SU-DHL-6 (cell line): ENCODE measurements at regions not wholly inside any gene's neighbourhood (a gene's known extent, or its start where the extent isn't known, plus 50 kb on each side); places are given as distances from the start of the nearest gene placed in this dataset.

Experiments
- H2AFZ ChIP-seq: fragments of 200-600 bp; sonication (generic); 2 replicates; pipeline ENCODE4 v1.6.1; 2014; ENCODE audit warnings: low read depth, mild to moderate bottlenecking, moderate library complexity, mixed read lengths, antibody characterized with exemption, low read length; ENCODE audit not compliant: severe bottlenecking
- H3F3A ChIP-seq: fragments of 200-600 bp; shearing (Covaris generic); 2 replicates; pipeline ENCODE4 v1.6.0; 2016; ENCODE audit warnings: antibody characterized with exemption, mild to moderate bottlenecking; ENCODE audit not compliant: insufficient read depth
- H3K27ac ChIP-seq: fragments of 200-600 bp; sonication (generic); 2 replicates; pipeline ENCODE4 v1.5.1; 2016; ENCODE audit warnings: low read depth, mild to moderate bottlenecking, low read length, moderate library complexity, mixed read lengths
- H3K27me3 ChIP-seq: fragments of 200-600 bp; sonication (generic), shearing (Covaris generic); 2 replicates; pipeline ENCODE4 v1.6.0; 2014; ENCODE audit warnings: mild to moderate bottlenecking, low read length
- H3K36me3 ChIP-seq: fragments of 200-600 bp; sonication (generic); 2 replicates; pipeline ENCODE4 v1.6.1; 2014; ENCODE audit warnings: mild to moderate bottlenecking, low read length, mixed read lengths
- H3K4me2 ChIP-seq: fragments of 300-600, 200-600 bp; shearing (Covaris generic), sonication (generic); 2 replicates; pipeline ENCODE4 v1.6.0; 2014; ENCODE audit warnings: low read length, low read depth, mild to moderate bottlenecking; ENCODE audit not compliant: poor library complexity, severe bottlenecking
- H3K4me3 ChIP-seq: fragments of 200-600 bp; sonication (generic); 2 replicates; pipeline ENCODE4 v1.5.1; 2014; ENCODE audit warnings: antibody characterized with exemption, low read length, mild to moderate bottlenecking, mixed read lengths; ENCODE audit not compliant: insufficient read depth, poor library complexity, severe bottlenecking
- H3K79me2 ChIP-seq: fragments of 200-600 bp; sonication (generic); 2 replicates; pipeline ENCODE4 v1.6.1; 2014; ENCODE audit warnings: mild to moderate bottlenecking, low read length, moderate library complexity; ENCODE audit not compliant: insufficient read depth
- H3K9ac ChIP-seq: fragments of 200-600 bp; sonication (generic); 2 replicates; pipeline ENCODE4 v1.7.0; 2014; ENCODE audit warnings: mild to moderate bottlenecking, low read length
- H3K9me2 ChIP-seq: fragments of 200-600 bp; sonication (generic); replicated peaks from 2 replicates; pipeline ENCODE4 v1.6.1; 2014; ENCODE audit warnings: low read length; ENCODE audit not compliant: insufficient read depth
- H3K9me3 ChIP-seq: fragments of 200-600 bp; sonication (generic); 2 replicates; pipeline ENCODE4 v1.6.1; 2014; ENCODE audit warnings: low read length, mixed read lengths; ENCODE audit not compliant: insufficient read depth
- H4K20me1 ChIP-seq: fragments of 200-600 bp; sonication (generic); 2 replicates; pipeline ENCODE4 v1.6.1; 2014; ENCODE audit warnings: low read depth, mild to moderate bottlenecking, antibody characterized with exemption, low read length, moderate library complexity, mixed read lengths
- CTCF ChIP-seq: fragments of 200-600 bp; sonication (generic); IDR thresholded peaks from one replicate; pipeline ENCODE4 v1.5.1; 2017; ENCODE audit warnings: antibody characterized with exemption, mild to moderate bottlenecking, low read length, moderate library complexity; ENCODE audit not compliant: insufficient read depth, poor library complexity, severe bottlenecking
- EZH2phosphoT487 ChIP-seq: fragments of 200-600 bp; sonication (generic), shearing (Covaris generic); conservative IDR thresholded peaks from 2 replicates; pipeline ENCODE4 v1.6.1; 2018; ENCODE audit warnings: mild to moderate bottlenecking, antibody characterized with exemption, low read length, moderate library complexity, mixed read lengths

- Histone ChIP-seq H3K27ac (no peak overlapping the region), H3K36me3 (0 out of 2 replicates have a peak, but pooled peaks cover 3% of the 10 kb centered on the region), H4K20me1 (no peaks in the 10 kb centered on the region), H3K27me3 (no peaks in the 10 kb centered on the region), H3K9me2 (no peaks in the 10 kb centered on the region), H3K9ac (no peak overlapping the region), H2AFZ (peak overlapping the region; percentile 5), H3F3A (no peaks in the 10 kb centered on the region), H3K4me3 (no peak overlapping the region), H3K9me3 (no peaks in the 10 kb centered on the region), H3K79me2 (no peaks in the 10 kb centered on the region), H3K4me2 (no peak overlapping the region)
- TF ChIP-seq CTCF: no peak
- TF ChIP-seq EZH2phosphoT487: no peak
Observed at GRCh38 chr6:66964216-66964615, 1257.2 kb upstream of the EYS start.

- Histone ChIP-seq H3K9me3 (no peaks in the 10 kb centered on the region), H3F3A (no peaks in the 10 kb centered on the region), H3K27me3 (no peaks in the 10 kb centered on the region), H4K20me1 (no peaks in the 10 kb centered on the region), H3K9me2 (no peaks in the 10 kb centered on the region), H3K36me3 (no peaks in the 10 kb centered on the region), H3K27ac (no peak overlapping the region), H2AFZ (peak overlapping the region; percentile 10), H3K4me3 (no peak overlapping the region), H3K9ac (no peak overlapping the region), H3K79me2 (no peaks in the 10 kb centered on the region), H3K4me2 (no peak overlapping the region)
- TF ChIP-seq EZH2phosphoT487: no peak
- TF ChIP-seq CTCF: no peak
Observed at GRCh38 chr6:66962082-66962481, 1255.1 kb upstream of the EYS start.

GRCh38 chr6:66961191-66961590 lies 1254.2 kb upstream of the EYS start:
- H3K27ac ChIP-seq: no peak overlapping the region
- TF ChIP-seq EZH2phosphoT487 (no peak), CTCF (no peak)

More at GRCh38 chr6:66961191-66961590, 1254.2 kb upstream of the EYS start:
- H3K9me2 ChIP-seq: no peaks in the 10 kb centered on the region
- no peaks in the 10 kb centered on the region for H3K27me3 ChIP-seq
- H3K9me3 ChIP-seq: no peaks in the 10 kb centered on the region
- H3K9ac ChIP-seq: no peak overlapping the region
- no peaks in the 10 kb centered on the region for H3K79me2 ChIP-seq
- no peak overlapping the region for H3K4me3 ChIP-seq
- H2AFZ ChIP-seq: no peak overlapping the region
- no peak overlapping the region for H3K4me2 ChIP-seq
- no peaks in the 10 kb centered on the region for H3K36me3 ChIP-seq
- H3F3A ChIP-seq: no peaks in the 10 kb centered on the region
- H4K20me1 ChIP-seq: no peaks in the 10 kb centered on the region
